ENCODE measurements at regions not wholly inside any gene's neighbourhood (a gene's known extent, or its start where the extent isn't known, plus 50 kb on each side); places are given as distances from the start of the nearest gene placed in this dataset.

DNA sequence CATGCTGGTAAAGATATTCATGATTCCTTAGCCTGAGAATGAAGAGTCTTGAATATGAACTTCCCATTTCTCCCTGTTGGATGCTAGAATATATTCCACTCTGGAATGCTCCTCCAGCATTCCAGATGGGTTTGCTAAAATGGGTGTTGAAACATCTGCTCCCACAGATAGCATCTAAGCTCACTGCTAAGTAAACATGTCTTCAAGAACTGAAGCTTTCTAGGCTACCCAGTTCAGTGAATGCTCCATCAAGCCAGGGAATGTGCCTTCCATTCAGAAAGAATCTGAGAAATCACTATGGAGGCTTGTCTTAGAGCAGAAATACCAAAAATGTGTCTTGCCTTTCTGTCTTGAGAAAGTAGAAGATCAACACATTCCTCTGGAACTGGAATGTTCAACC is 81.1 kb downstream of the TNFSF18 start:
- intact Hi-C loops (cut with micrococcal nuclease) = loop anchor here (5.0 to 10.0 kb wide), 2 partner anchors 72 to 135 kb away; no protein-coding TSS in a partner anchor

GRCh38 chr1:172970186-172970585 is 80.6 kb downstream of the TNFSF18 start:
- intact Hi-C loops (cut with micrococcal nuclease) = no loop called here

GRCh38 chr1:172971241-172971640 is 79.5 kb downstream of the TNFSF18 start:
- intact Hi-C loops (cut with micrococcal nuclease) = no loop called here

GRCh38 chr1:172972258-172972657 is 78.5 kb downstream of the TNFSF18 start:
- intact Hi-C loops (cut with micrococcal nuclease) = no loop called here

DNA sequence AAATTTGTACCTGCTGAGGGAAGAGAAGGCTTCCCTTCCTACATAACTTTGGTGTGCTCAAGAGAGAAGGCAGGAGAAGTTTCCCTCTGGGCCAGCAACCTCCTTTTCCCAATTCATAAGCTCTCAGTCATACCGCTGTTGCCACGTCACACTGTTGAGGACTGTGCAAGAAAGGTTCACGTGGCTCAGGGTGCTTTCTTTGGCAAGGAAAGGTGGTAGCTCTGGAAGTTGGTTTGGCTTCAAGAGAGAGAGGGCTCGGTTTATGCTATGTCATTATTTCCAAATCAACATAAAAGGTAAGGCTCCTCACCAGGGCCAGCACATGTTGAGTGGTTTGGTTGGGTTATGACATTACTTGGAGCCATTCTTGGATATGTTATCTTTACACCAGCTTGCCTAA is 77.3 kb downstream of the TNFSF18 start:
- intact Hi-C loops (cut with micrococcal nuclease) = no loop called here

DNA sequence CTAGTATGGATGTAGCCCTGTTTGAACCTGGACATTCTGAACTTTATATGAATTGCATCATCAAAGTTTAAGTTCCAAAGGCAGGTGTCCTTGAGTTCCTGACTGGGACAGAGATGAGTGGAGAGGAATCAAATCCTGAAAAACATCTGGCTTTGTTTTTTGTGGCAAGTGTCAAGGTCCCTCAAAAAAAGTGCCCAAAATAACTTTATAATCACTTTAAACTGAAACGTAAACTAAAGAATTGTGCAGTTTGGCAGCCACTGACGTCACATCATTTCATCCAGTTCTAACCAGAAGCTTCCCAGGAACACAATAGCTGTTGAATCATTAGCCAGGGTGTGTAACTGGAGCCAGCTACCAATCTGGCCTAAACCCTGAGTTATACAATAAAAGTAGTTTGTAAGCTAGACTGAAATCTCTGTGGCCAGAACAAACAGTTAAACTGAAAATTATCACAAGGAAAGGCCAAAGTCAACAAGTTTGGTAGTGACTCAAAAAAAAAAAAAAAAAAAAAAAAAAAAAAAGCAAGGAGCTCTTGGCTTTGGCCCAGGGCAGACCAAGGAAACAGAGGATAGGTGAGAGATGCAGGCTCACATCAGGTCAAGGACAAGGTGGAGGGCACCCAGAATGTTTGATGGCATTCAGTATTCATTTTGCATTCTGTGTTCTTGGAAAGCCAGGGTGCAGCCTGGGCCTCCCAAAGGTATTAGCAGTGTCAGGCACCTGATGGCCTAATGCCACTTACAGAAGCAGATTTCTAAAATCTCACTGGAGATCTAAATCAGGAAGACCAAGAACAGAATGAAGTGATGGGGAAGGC is 74.3 kb downstream of the TNFSF18 start:
- intact Hi-C loops (cut with micrococcal nuclease) = no loop called here

DNA sequence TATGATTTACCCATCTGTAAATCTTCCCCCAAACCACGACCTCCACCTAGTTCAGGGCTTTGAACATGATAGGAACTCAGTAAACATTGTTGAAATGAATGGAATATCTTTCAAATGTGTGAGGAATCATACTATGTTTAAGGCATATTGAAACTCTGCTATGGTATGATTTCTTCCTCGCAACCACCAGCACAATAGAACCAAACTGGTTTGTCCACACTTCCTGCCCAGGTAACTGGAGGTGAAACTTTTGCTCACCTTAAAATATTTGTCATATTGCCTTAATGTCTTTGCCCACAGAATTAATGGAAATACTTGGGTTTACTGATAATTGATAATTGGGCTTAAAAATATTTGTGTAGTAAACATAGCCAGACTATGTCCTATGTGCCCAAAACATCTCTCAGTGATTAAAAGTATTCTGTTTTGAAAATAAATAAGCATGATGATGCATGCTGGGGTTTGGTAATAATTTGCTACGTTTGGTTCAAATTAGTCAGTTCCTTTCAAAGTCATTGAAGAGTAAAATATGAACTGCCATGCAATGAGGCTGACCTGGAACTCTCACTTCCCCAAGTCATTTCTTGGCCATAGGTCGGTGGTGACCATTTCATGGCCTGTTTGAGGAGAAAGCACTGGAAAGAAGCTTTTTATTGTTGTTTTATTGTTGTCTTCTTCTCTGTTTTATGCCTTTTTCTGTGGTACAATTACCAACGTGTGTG is 73.3 kb downstream of the TNFSF18 start:
- intact Hi-C loops (cut with micrococcal nuclease) = no loop called here

GRCh38 chr1:172978595-172978994 is 72.1 kb downstream of the TNFSF18 start:
- intact Hi-C loops (cut with micrococcal nuclease) = no loop called here

- intact Hi-C loops (cut with micrococcal nuclease) = no loop called here
Measured at GRCh38 chr1:172979828-172980227, 70.9 kb downstream of the TNFSF18 start.

- intact Hi-C loops (cut with micrococcal nuclease) = no loop called here
Measured at GRCh38 chr1:172980456-172980855, 70.3 kb downstream of the TNFSF18 start.

GRCh38 chr1:172980971-172981370 is 69.8 kb downstream of the TNFSF18 start:
- intact Hi-C loops (cut with micrococcal nuclease) = no loop called here
